ENCODE measurements at regions not wholly inside any gene's neighbourhood (a gene's known extent, or its start where the extent isn't known, plus 50 kb on each side); places are given as distances from the start of the nearest gene placed in this dataset.

DNA sequence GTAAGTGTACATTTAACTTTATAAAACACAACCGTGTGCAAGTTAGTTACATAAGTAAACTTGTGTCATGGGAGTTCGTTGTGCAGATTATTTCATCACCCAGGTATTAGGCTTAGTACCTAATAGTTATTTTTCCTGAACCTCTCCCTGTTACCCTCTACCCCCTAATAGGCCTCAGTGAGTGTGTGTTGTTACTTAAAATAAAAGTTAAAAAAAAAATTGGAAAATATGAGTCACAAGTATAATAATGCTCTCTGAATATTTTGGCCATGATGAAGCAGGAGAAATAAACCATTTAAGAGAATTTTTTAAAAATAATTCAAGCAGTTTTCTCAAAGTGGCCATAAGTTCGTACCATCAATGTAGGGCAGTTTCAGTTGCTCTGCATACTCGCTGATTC, 105.1 kb upstream of the GRID2 start:
- TF ChIP-seq, protein P1, sequence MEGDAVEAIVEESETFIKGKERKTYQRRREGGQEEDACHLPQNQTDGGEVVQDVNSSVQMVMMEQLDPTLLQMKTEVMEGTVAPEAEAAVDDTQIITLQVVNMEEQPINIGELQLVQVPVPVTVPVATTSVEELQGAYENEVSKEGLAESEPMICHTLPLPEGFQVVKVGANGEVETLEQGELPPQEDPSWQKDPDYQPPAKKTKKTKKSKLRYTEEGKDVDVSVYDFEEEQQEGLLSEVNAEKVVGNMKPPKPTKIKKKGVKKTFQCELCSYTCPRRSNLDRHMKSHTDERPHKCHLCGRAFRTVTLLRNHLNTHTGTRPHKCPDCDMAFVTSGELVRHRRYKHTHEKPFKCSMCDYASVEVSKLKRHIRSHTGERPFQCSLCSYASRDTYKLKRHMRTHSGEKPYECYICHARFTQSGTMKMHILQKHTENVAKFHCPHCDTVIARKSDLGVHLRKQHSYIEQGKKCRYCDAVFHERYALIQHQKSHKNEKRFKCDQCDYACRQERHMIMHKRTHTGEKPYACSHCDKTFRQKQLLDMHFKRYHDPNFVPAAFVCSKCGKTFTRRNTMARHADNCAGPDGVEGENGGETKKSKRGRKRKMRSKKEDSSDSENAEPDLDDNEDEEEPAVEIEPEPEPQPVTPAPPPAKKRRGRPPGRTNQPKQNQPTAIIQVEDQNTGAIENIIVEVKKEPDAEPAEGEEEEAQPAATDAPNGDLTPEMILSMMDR (IDR thresholded peaks at IDR 0.05; ENCODE audit: low read depth, low read length): no peak
- no peak for DNase-seq (ENCODE audit: extremely low read depth, low read depth)

DNA sequence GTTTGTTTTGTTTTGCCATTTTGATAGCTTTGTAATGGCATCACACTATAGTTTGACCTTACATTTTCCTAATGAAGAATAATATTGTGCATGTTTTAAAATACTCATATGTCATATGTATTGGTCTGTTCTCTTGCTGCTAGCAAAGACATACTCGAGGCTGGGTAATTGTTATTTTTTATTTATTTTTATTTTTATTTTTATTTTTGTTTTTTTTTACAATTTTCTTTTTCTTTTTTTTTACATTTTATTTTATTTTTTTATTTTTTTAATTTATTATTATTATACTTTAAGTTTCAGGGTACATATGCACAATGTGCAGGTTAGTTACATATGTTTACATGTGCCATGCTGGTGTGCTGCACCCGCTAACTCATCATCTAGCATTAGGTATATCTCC, 104.6 kb upstream of the GRID2 start:
- DNase-seq (ENCODE audit: extremely low read depth, low read depth): no peak
- TF ChIP-seq, protein P1 (IDR thresholded peaks at IDR 0.05; ENCODE audit: low read depth, low read length): no peak

DNA sequence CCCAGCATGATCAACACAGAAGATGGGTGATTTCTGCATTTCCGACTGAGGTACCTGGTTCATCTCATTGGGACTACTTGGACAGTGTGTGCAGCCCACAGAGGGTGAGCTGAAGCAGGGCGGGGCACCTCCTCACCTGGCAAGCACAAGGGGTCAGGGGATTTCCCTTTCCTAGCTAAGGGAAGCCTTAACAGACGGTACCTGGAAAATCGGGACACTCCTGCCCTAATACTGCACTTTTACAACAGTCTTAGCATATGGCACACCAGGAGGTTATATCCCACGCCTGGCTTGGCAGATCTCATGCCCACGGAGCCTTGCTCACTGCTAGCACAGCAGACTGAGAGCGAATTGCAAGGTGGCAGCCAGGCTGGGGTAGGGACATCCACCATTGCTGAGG, 92.9 kb upstream of the GRID2 start:
- TF ChIP-seq, protein P1 (IDR thresholded peaks at IDR 0.05; ENCODE audit: low read depth, low read length): no peak
- no peak for DNase-seq (ENCODE audit: extremely low read depth, low read depth)

DNA sequence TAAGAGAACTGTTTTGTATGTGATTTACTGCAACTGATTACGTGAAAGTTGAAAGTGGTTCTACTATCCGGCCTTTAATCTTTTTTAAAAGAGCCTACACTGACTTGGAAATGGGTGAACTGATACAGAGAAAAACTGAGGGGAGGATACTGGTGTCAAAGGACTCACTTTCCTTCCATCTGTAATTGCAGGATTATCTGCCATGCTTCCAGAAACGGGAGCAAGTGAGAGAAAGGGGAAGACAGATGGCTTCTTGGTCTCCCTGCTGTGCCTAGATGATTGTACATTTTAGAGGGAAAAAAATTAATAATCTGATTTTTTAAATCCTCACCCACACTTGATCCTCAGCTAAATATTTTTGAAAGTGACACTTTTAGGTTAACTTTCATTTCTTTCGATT, 88.3 kb upstream of the GRID2 start:
- TF ChIP-seq, protein P1 (IDR thresholded peaks at IDR 0.05; ENCODE audit: low read depth, low read length): no peak
- DNase-seq (ENCODE audit: extremely low read depth, low read depth): no peak

DNA sequence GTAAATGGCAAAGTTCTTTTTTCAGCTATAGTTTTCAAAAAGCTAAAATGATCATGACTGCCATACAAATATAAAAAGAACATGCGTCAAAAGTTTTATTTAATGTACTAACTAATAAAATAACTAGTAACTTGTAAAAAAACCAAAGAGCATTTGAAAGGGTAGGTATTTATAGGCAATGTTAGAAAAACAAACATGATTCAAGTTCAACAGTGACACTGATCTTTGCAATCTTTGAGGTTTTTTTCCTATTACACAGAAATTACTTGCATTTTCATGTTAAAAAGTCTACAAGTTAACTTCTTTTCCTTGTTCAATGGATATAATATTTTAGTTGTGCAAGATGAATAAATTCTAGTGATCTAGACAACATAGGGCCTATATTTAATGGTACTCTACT, 72.3 kb upstream of the GRID2 start:
- no peak for DNase-seq (ENCODE audit: extremely low read depth, low read depth)
- TF ChIP-seq, protein P1 (IDR thresholded peaks at IDR 0.05; ENCODE audit: low read depth, low read length): no peak

DNA sequence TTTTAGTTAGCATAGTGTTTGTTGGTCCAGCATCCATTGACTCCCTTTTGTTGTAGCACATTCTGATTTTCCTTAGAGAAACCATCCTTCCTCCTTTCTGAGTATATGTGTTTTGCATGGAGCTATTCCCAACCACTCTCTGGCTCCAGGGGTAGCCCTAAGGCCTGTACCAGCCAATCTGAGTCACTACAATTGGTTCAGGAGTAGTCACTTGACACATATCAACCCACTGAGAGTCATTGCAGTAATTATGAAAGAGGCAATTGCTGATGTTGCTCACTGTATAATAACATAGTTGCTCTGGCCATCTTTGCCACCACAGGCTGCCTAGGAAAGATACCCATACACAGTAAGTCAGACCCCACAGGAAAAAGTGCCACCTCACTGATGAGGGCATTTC, 71.2 kb upstream of the GRID2 start:
- no peak for DNase-seq (ENCODE audit: extremely low read depth, low read depth)
- TF ChIP-seq, protein P1 (IDR thresholded peaks at IDR 0.05; ENCODE audit: low read depth, low read length): no peak

DNA sequence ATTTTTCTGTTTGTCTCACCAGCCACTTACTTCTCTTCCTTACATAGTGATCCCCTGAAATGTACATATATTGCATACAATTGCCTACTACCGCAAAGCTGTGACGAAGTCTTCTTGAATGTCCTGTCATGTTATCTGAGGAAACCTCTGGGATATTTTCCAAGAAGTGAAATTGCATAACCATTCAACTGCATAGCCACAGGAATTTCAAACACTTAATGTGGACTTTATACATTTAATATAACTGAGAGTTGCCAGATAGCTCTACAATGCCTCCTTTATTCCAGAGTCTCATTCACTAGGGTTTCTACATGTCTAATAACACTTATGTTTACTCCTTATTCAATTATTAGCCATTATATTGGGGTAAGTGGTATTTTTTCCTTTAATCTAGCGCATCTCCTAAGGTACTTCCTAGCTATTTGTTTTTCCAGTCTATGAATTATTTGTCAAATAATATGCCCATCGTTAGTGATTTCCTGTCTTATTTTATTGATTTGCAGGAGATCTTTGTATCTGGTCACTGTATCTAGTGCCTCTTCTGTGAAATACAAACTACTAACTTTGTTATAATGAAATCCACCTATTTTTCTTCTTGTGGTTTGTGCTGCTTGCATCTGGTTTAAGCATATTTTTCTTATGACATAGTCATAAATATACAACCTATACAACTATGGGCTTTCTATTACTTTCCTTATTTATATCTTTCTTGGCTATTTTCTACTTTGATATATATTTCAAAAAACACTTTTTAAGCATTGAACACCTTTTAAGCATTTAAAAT, 69.2 kb upstream of the GRID2 start:
- TF ChIP-seq, protein P1 (IDR thresholded peaks at IDR 0.05; ENCODE audit: low read depth, low read length): no peak
- DNase-seq (ENCODE audit: extremely low read depth, low read depth): peak; percentile 72

Data from AG09319 (cell line).